HepG2 (cell line): ENCODE measurements at regions not wholly inside any gene's neighbourhood (a gene's known extent, or its start where the extent isn't known, plus 50 kb on each side); places are given as distances from the start of the nearest gene placed in this dataset.

Source experiments
- ATAC-seq: fragments of 200-7000 bp; cut with Tn5 transposase; 3 replicates; pipeline ENCODE4 v1.9.1; 2020; ENCODE audit warnings: mild to moderate bottlenecking, moderate library complexity
- BruUV-seq: library from RNA; stranded (reverse); fragments of 400-500 nt; replicated peaks from 2 replicates; lab custom pipeline; 2021; lab: Mats Ljungman, UMichigan
- CTCF ChIA-PET: fragments of 300-600 bp; formaldehyde crosslinking; extraction: SDS; loops from one replicate; lab custom pipeline; 2021; ENCODE audit warnings: low total read pairs, inconsistent platforms, low intra/inter-chr PET ratio; lab: Yijun Ruan, JAX
- POLR2A ChIA-PET: fragments of 350-600 bp; sonication (Branson Sonifier 250); formaldehyde crosslinking; loops from one replicate; lab custom pipeline; 2020; ENCODE audit warnings: antibody characterized with exemption, inconsistent platforms; lab: Yijun Ruan, JAX
- DNase-seq: peaks from one replicate; pipeline ENCODE4 v3.0.0-alpha.2; 2015; ENCODE audit warnings: low spot score
- FAIRE-seq: peaks from 3 replicates; lab custom pipeline; 2011; peaks lifted over from hg19 to GRCh38; lab: Jason Lieb, UNC
- H2AFZ ChIP-seq: one replicate; pipeline ENCODE4 v1.6.1; 2011; ENCODE audit warnings: low read length, inconsistent platforms
- H3K27ac ChIP-seq: fragments of 300-600 bp; 3 replicates; pipeline ENCODE4 v1.8.0; 2011; ENCODE audit warnings: mixed run types, mild to moderate bottlenecking, mixed read lengths, low read length, inconsistent platforms; ENCODE audit not compliant: insufficient read depth; ENCODE audit errors: extremely low read length
- H3K27me3 ChIP-seq, 2 experiments: fragments of 200-600 bp in 1 of 2; 2 replicates in 1 of 2; 3 replicates in 1 of 2; pipeline versions ENCODE4 v1.6.0 to v1.8.0; 2011; ENCODE audit warnings: low read length in 2 of 2, mild to moderate bottlenecking in 2 of 2, moderate library complexity in 2 of 2, inconsistent platforms in 1 of 2; ENCODE audit not compliant: insufficient read depth in 2 of 2, control insufficient read depth in 1 of 2
- H3K36me3 ChIP-seq, 2 experiments: fragments of 200-600 bp in 1 of 2; replicated peaks in 1 of 2; 2 replicates in 1 of 2; 3 replicates in 1 of 2; pipeline versions ENCODE4 v1.5.1 to v1.8.0; 2011; ENCODE audit warnings: low read length in 2 of 2, inconsistent platforms in 1 of 2; ENCODE audit not compliant: insufficient read depth in 2 of 2, control insufficient read depth in 1 of 2
- H3K4me1 ChIP-seq: 2 replicates; pipeline ENCODE4 v1.5.1; 2012; ENCODE audit warnings: low read length, inconsistent platforms; ENCODE audit not compliant: insufficient read depth
- H3K4me2 ChIP-seq: 2 replicates; pipeline ENCODE4 v1.6.0; 2011; ENCODE audit warnings: low read depth, low read length, inconsistent platforms
- H3K4me3 ChIP-seq, 3 experiments: fragments of 200-600 bp in 1 of 3; sonication (generic), shearing (Covaris generic) in 1 of 3; replicated peaks in 1 of 3; 2 replicates each; pipeline ENCODE4 v1.5.1; 2011 to 2016; ENCODE audit warnings: low read length in 3 of 3, inconsistent platforms in 2 of 3, low read depth in 2 of 3, mild to moderate bottlenecking in 2 of 3, control low read depth in 1 of 3, mixed read lengths in 1 of 3; ENCODE audit not compliant: insufficient read depth in 1 of 3
- H3K79me2 ChIP-seq: one replicate; pipeline ENCODE4 v1.6.1; 2011; ENCODE audit warnings: low read length, inconsistent platforms; ENCODE audit not compliant: insufficient read depth
- H3K9ac ChIP-seq: 2 replicates; pipeline ENCODE4 v1.6.0; 2011; ENCODE audit warnings: mild to moderate bottlenecking, low read depth, low read length, inconsistent platforms; ENCODE audit not compliant: insufficient read depth
- H3K9me3 ChIP-seq: 2 replicates; pipeline ENCODE4 v1.5.1; 2012; ENCODE audit warnings: mild to moderate bottlenecking, low read length
- H4K20me1 ChIP-seq: 2 replicates; pipeline ENCODE4 v1.6.0; 2011; ENCODE audit warnings: inconsistent platforms, mild to moderate bottlenecking, low read length, moderate library complexity; ENCODE audit not compliant: insufficient read depth
- ATM ChIP-seq: fragments of 450-650 bp; IDR thresholded peaks from 2 replicates; pipeline ENCODE4 v1.7.1; 2017; ENCODE audit warnings: mild to moderate bottlenecking, borderline replicate concordance
- CAMTA2 ChIP-seq: sonication (generic); formaldehyde crosslinking; IDR thresholded peaks from 2 replicates; pipeline ENCODE4 v1.4.0; 2020; ENCODE audit warnings: mild to moderate bottlenecking, missing genetic modification reagents, borderline replicate concordance
- FOXM1 ChIP-seq: sonication (generic); formaldehyde crosslinking; IDR thresholded peaks from 2 replicates; pipeline ENCODE4 v1.5.0; 2020; ENCODE audit warnings: missing genetic modification reagents
- HDAC6 ChIP-seq: fragments of 200-600 bp; sonication (generic); IDR thresholded peaks from 2 replicates; pipeline ENCODE4 v1.7.0; 2017; ENCODE audit warnings: mild to moderate bottlenecking, antibody characterized with exemption, low read length, low read depth
- HOXA7 ChIP-seq: sonication (generic); formaldehyde crosslinking; IDR thresholded peaks from 2 replicates; pipeline ENCODE4 v1.8.1; 2022; ENCODE audit warnings: mild to moderate bottlenecking, missing genetic modification reagents, moderate library complexity
- IRF2 ChIP-seq: IDR thresholded peaks from 2 replicates; pipeline ENCODE4 v1.6.1; 2018; ENCODE audit warnings: missing genetic modification reagents, missing compliant biosample characterization
- KDM1A ChIP-seq: IDR thresholded peaks from 2 replicates; pipeline ENCODE4 v1.6.1; 2016; ENCODE audit warnings: missing compliant biosample characterization
- KMT2B ChIP-seq: IDR thresholded peaks from 2 replicates; pipeline ENCODE4 v1.6.1; 2016; ENCODE audit warnings: missing genetic modification reagents, missing compliant biosample characterization
- NFIB ChIP-seq: sonication (generic); formaldehyde crosslinking; IDR thresholded peaks from 2 replicates; pipeline ENCODE4 v1.9.0; 2021; ENCODE audit warnings: missing genetic modification reagents, mild to moderate bottlenecking, borderline replicate concordance
- SOX13 ChIP-seq, 3 experiments: fragments of 450-650 bp in 1 of 3; sonication (generic) in 1 of 3; formaldehyde crosslinking in 1 of 3; IDR thresholded peaks in 2 of 3; conservative IDR thresholded peaks in 1 of 3; 2 replicates each; pipeline versions ENCODE4 v1.5.0 to v1.6.1; 2016 to 2020; ENCODE audit warnings: antibody characterized with exemption in 1 of 3, mild to moderate bottlenecking in 1 of 3, missing compliant biosample characterization in 1 of 3, missing genetic modification reagents in 1 of 3, moderate library complexity in 1 of 3
- ZFP82 ChIP-seq: sonication (generic); formaldehyde crosslinking; IDR thresholded peaks from 2 replicates; pipeline ENCODE4 v1.5.1; 2020; ENCODE audit warnings: mild to moderate bottlenecking, missing genetic modification reagents, borderline replicate concordance
- ZNF136 ChIP-seq: sonication (generic); formaldehyde crosslinking; IDR thresholded peaks from 2 replicates; pipeline ENCODE4 v1.8.1; 2022; ENCODE audit warnings: low read depth, mild to moderate bottlenecking, moderate library complexity, missing genetic modification reagents
- ZNF180 ChIP-seq: sonication (generic); formaldehyde crosslinking; IDR thresholded peaks from 2 replicates; pipeline ENCODE4 v1.4.0; 2020; ENCODE audit warnings: low read depth, missing genetic modification reagents, borderline replicate concordance
- ZNF234 ChIP-seq: sonication (generic); formaldehyde crosslinking; conservative IDR thresholded peaks from 2 replicates; pipeline ENCODE4 v1.5.1; 2020; ENCODE audit warnings: mild to moderate bottlenecking, missing genetic modification reagents
- ZNF546 ChIP-seq: sonication (generic); formaldehyde crosslinking; conservative IDR thresholded peaks from 2 replicates; pipeline ENCODE4 v1.8.1; 2023; ENCODE audit warnings: mild to moderate bottlenecking, missing genetic modification reagents
- ZNF589 ChIP-seq: sonication (generic); formaldehyde crosslinking; conservative IDR thresholded peaks from 2 replicates; pipeline ENCODE4 v1.8.0; 2022; ENCODE audit warnings: mild to moderate bottlenecking, moderate library complexity, missing genetic modification reagents
- ZNF672 ChIP-seq: sonication (generic); formaldehyde crosslinking; IDR thresholded peaks from 2 replicates; pipeline ENCODE4 v1.8.1; 2022; ENCODE audit warnings: missing genetic modification reagents
- ZNF724P ChIP-seq: sonication (generic); formaldehyde crosslinking; IDR thresholded peaks from 2 replicates; pipeline ENCODE4 v1.8.0; 2022; ENCODE audit warnings: missing genetic modification reagents, borderline replicate concordance
- ZNF883 ChIP-seq: sonication (generic); formaldehyde crosslinking; IDR thresholded peaks from 2 replicates; pipeline ENCODE4 v1.5.1; 2020; ENCODE audit warnings: mild to moderate bottlenecking, missing genetic modification reagents; ENCODE audit errors: not compliant biosample characterization
- whole genome bisulfite sequencing: methylation state at CpG from one replicate; pipeline ENCODE4 v1.1.6; 2017; ENCODE audit warnings: low lambda C conversion rate; 5-methylcytosine and 5-hydroxymethylcytosine counted together
- in situ Hi-C: cut with HindIII; loops from 2 replicates; pipeline ENCODE4 v1.10.0; 2017; ENCODE audit warnings: low pct_unique_long_range_greater_than_20kb; ENCODE audit not compliant: extremely low pct_ligation_motif_present
- intact Hi-C: fragments of 100-400 bp; cut with micrococcal nuclease; formaldehyde crosslinking; loops from one replicate; pipeline ENCODE4 v1.10.0; 2022; ENCODE audit not compliant: unreplicated experiment
- TF ChIP-seq, protein P1 (sequence below): sonication (generic); formaldehyde crosslinking; IDR thresholded peaks from 2 replicates; pipeline ENCODE4 v1.8.1; 2023; ENCODE audit warnings: mild to moderate bottlenecking, missing genetic modification reagents

DNA sequence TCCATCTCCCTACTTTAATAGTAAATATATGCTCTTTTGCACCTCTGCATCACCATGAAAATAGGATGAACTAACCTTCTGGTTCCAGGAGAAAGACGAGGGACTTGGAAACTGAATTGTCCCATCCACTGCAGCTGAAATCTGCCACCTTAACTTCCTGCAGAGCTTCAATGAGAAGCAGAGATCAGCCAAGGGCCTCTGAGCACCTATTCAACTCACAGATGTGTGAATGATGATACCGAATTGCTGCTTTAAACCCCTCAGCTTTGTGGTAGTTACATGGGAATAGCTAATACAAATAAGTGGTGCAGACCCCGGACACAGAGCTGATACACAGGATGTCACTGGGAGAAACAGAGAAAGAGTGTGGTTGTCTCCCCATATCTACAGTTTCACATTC, 616.8 kb downstream of the NCAM2 start:
- Histone ChIP-seq H3K27me3 (no peaks in the 10 kb centered on the region), H4K20me1 (no peaks in the 10 kb centered on the region), H3K4me3 (no peak overlapping the region), H2AFZ (no peak overlapping the region), H3K27ac (no peak overlapping the region), H3K9ac (no peak overlapping the region), H3K79me2 (no peaks in the 10 kb centered on the region), H3K4me1 (no peaks in the 10 kb centered on the region), H3K36me3 (no peaks in the 10 kb centered on the region), H3K4me2 (no peak overlapping the region), H3K9me3 (peaks cover 88% of the 10 kb centered on the region)
- intact Hi-C loops: no loop called here
- ChIA-PET POLR2A (no interaction called here), CTCF (no interaction called here)
- in situ Hi-C loops: no loop called here
- 0% methylated on average over 3 of the region's 3 CpGs for WGBS
- FAIRE-seq (no peak), ATAC-seq (no peak), DNase-seq (no peak)
- no TSS peak for BruUV-seq
- TF ChIP-seq KMT2B (CRISPR knock-in tag) (no peak), ZNF136 (CRISPR knock-in tag) (no peak), ZNF672 (CRISPR knock-in tag) (no peak), ZNF180 (CRISPR knock-in tag) (no peak), ZNF589 (CRISPR knock-in tag) (no peak), ATM (no peak), ZNF883 (CRISPR knock-in tag) (no peak), FOXM1 (CRISPR knock-in tag) (no peak), NFIB (CRISPR knock-in tag) (no peak), ZNF234 (CRISPR knock-in tag) (no peak), ZFP82 (CRISPR knock-in tag) (no peak), KDM1A (CRISPR knock-in tag) (no peak), SOX13 (IDR thresholded peaks at IDR 0.05) (no peak), SOX13 (CRISPR knock-in tag; conservative IDR thresholded peaks at IDR 0.05 in 1 of 2, IDR thresholded peaks at IDR 0.05 in 1 of 2) (no peak), HDAC6 (no peak), ZNF724P (no peak), ZNF546 (CRISPR knock-in tag) (no peak), CAMTA2 (CRISPR knock-in tag) (no peak), IRF2 (CRISPR knock-in tag) (no peak), HOXA7 (CRISPR knock-in tag) (no peak)
- TF ChIP-seq, protein P1, sequence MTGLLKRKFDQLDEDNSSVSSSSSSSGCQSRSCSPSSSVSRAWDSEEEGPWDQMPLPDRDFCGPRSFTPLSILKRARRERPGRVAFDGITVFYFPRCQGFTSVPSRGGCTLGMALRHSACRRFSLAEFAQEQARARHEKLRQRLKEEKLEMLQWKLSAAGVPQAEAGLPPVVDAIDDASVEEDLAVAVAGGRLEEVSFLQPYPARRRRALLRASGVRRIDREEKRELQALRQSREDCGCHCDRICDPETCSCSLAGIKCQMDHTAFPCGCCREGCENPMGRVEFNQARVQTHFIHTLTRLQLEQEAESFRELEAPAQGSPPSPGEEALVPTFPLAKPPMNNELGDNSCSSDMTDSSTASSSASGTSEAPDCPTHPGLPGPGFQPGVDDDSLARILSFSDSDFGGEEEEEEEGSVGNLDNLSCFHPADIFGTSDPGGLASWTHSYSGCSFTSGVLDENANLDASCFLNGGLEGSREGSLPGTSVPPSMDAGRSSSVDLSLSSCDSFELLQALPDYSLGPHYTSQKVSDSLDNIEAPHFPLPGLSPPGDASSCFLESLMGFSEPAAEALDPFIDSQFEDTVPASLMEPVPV: no peak
